HG03139 (cell line): ENCODE measurements at regions not wholly inside any gene's neighbourhood (a gene's known extent, or its start where the extent isn't known, plus 50 kb on each side); places are given as distances from the start of the nearest gene placed in this dataset.
"Not testable (repeated sequence)": the region's sequence is repeated elsewhere in the genome, so short reads cannot be mapped to it uniquely, and the experiment has no call there.

Source experiments
- ATAC-seq: cut with Tn5 transposase; IDR thresholded peaks from one replicate; pipeline ENCODE4 v1.9.1; 2021; ENCODE audit not compliant: unreplicated experiment

DNA sequence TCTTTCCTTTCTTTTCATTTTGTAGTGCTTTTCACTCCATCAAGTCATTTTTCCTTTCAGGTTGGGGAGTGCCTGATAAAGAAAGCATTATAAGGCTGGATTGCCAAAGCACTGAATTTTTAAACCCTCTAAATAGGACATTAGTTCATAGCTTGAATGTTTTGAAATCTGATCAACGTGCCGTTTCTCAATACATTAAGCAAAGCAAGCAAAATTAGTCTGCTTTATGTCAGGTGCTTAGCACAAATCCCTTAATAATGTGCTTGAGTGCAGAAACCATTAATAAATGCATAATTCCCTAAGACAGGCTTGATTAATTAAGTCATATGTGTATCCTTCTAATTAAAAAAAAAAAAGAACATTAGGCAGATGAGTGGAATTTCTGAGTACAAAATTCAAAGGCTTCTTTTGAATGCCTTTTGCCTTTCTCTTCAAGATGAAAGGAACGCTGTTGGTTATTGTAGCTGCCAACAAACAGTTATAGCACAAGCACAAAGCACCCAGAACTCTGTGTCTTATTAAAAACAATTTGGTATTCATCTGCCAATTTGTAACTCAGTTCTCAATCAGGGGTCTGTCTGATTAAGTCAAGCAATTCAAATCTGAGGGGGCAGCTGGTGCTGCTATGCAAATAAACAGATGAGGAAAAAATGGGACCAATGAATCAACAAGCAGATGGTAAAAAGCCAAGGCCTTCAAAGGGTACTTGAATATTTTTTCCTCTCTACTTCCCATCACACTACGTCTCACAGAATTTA, 233.7 kb downstream of the TLE1 start:
- no peak for ATAC-seq

DNA sequence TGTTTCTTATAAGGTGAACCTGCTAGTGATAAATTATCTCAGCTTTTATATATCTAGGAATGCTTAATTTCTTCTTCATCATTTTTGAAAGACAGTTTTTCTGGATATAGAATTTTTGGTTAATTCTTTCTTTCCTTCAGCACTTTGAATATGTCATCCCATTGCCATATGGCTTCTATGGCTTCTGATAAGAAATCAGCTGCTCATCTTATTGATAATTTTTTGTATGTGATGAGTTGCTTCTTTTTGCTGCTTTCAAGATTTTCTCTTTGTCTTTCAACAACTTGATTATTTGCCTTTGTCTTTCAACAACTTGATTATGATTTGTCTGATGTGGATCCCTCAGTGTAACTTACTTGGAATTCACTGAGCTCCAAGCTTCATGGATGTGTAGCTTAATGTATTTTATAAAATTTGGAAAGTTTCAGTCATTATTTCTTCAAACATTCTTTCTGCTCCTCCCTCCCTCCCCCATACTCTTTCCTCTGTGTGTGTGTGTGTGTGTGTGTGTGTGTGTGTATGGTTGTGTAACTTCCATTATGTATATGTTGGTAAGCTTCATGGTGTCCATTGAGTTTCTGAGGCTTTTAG, 243.9 kb downstream of the TLE1 start:
- ATAC-seq = no peak

DNA sequence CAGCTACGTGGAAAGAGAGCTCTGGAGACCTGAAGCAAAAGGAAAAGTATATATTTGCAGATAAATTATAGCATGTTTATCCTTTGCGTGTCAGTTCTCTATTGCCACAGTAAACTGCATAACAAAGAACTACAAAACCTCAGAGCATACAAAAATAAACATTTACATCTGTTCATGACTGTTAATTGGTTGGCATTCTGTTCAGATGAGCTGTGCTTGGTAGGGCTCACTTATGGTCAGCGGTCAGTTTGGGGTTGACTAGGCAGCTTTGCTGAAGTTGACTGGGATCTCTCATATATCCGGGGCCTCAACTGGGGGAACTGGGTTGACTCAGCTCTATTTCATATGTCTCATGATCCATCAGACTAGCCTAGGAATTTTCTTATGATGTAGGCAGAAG, 257.7 kb downstream of the TLE1 start:
- no peak for ATAC-seq

DNA sequence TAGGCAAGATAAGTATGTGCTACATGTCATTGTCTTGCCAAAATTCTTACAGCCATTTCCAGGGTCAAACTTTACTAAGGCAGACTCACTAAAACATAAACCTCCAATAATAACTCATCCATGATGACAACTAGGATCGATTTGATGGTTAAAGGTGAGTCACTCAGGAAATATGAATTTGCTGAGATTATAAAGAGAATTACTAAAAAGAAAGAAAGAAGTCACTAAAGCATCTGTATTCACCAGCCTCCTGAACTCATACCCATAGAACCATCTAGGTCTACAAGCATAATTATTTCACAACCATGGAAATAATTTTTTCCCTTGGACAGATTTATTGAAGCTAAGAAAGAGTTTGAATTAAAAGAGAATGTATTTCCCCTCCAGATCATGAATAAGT, 258.6 kb downstream of the TLE1 start:
- no peak for ATAC-seq

DNA sequence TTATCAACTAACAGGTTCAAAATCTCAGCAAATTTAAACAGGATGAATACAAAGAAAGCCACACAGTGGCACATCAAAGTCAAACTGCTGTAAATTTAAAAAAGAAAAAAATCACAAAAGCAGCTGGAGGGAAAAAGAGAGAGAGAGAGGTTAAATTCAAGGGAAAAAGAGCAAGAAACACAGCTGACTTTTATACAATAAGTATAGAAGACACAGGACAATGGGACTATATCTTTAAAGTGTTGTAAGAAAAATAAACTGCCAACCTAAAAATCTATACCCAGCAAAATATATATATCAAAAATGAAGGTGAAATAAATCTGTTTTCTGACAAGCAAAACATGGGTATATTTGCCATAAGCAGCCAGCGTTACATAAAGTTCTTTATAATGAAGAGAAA, 261.5 kb downstream of the TLE1 start:
- ATAC-seq = no peak

DNA sequence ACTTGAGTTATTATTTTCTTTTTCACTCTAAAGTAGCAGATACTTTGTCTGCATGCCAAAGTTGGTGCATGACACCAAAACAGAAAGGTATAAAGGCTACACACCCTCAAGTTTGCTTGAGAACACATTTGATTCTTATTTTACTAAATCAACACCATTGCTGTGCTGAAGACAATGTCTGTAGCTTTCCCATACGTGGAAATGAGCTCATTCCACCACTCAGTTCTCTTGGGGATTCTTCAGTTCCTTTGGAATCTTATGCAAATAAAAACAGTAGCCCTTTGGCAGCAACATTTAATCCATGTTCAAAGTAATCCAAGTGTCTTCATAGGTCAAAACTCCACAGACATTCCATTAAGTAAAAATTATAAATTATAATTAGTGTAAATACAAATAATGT, 264.9 kb downstream of the TLE1 start:
- no peak for ATAC-seq

DNA sequence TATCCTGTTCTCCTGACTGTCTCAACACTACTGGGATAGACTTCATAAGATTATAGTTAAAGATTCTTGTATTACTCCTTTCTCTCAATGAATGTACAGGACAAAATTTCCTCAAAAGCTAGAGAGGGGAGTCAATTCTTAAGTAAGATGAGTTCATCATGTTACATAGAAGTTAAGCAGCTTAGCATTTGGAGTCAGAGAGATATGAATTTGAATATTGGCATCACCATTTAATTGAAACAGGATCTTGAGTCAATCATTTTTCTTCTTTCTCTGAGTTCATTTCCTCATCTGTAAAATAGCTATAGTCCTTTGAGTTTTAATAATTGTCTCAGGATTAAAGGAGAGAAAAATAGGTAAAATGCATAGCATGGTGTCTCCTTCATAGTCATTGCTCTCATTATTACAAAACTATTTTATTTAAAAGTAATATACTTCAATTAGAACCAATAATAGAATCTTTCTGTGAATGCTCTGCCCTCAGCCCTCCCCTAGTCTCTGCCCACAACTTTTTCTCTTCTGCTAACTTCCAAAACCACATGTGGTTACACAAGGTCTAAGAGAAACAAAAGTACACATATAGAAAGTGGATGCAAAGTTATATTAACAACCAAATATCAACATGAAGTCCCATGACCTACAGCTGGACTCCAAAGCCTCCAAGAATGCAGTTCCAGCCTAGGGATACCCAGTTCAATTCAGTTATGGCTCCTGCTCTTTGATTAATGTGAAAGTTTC, 265.6 kb downstream of the TLE1 start:
- ATAC-seq = no peak

DNA sequence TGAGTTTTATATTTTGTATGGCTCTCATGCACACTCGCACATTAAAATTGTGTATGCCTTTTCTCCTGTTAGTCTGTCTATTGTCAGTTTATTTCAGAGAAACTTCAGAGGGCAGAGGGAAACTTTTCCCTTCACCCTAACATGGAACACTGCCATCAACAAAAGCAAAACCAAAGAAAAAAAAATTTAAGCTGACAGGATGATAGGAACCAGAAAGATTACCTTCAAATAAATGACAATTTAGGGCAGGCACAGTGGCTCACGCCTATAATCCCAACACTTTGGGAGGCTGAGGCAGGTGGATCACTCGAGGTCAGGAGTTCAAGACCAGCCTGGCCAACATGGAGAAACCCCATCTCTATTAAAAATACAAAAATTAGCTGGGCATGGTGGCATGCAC, 268.3 kb downstream of the TLE1 start:
- not testable (repeated sequence) for ATAC-seq

DNA sequence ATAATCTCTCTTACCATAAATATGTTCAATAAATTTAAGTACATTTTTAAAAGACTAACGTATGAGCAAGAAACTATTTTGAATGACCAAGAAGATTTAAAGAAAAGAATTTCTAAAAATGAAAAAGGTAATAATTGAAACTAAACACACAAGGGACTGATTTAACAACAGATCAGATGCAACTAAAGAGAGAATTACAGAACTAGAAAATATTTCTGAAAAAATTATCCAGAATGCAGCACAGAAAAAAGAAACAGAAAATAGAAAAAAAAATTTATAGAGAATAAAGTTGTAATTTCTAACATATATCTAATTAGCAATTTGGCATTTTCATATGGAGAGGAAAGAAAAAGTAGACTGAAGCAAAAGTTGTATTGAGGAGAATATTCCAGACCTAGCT, 269.3 kb downstream of the TLE1 start:
- no peak for ATAC-seq

DNA sequence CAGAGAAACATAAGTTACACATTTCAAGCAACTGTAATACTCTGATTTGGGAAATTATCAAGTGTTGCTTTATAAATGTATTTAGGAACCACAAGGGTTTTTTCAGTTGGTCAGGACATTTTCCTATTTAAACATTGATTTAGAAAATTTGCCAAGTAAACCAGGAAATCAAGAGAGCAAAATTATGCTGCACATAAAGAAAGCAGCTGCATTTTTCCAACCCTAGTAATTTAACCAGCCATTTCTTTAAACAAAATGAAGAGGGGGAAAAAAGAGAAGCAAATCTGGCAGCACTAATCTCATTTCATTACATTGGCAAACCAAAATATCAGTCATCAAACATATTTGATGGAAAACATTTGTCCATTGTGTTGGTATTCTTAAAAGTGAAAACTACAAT, 271.4 kb downstream of the TLE1 start:
- no peak for ATAC-seq

DNA sequence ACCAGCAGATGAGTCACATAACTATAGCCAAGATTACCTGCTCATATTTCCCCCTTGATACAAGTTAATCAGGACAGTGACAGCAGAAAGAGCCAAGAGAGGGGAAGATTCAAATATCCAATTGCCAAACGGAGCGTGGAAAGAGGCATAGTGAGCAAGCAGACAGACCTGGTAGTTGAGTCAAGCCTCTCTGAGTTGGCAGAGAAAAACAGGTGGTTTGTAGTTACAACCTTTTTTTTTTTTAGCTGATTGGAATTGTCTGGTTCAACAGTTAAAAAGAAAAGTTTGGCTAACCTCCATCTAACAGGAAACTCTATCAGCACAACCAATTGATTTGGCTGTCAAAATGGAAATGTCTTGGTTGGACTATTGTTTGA, 272.1 kb downstream of the TLE1 start:
- no peak for ATAC-seq

DNA sequence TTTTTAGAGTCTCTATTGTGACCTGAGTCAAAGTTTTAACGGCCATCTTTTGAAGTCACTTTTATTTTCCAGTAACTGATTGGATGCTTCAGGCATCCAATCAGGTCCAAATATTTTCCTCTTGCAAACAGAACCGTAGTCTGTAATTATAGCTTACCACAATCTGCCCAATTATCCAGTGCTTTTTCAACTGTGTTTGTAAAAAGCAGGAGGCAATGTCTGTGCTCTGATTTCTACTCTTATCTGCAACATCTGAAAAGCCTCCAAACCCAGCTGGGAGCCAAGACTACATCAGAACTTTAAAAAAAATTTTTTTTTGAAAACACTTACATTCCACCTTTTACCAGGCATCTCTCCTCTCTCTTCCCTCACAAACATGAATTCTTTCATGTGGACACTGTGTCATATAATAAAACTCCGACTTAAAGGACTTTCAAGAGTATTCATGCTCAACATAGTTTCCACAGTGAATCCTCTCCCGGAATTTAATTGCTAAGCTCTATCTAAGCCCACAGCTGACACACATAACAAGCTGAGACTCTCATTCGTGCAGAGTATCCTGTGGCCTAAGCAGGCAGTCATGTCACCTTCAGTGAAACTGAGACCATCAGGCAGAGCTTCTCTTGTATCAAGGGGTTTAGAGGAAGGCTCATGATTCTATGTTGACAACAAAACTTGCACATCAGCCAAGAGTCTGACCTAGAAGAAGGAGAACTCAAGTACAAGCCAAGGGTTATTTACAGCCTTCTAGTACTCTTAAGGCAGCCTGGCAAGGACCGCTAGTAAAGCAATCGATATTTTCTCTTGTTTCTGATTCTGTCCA, 272.7 kb downstream of the TLE1 start:
- ATAC-seq = no peak

DNA sequence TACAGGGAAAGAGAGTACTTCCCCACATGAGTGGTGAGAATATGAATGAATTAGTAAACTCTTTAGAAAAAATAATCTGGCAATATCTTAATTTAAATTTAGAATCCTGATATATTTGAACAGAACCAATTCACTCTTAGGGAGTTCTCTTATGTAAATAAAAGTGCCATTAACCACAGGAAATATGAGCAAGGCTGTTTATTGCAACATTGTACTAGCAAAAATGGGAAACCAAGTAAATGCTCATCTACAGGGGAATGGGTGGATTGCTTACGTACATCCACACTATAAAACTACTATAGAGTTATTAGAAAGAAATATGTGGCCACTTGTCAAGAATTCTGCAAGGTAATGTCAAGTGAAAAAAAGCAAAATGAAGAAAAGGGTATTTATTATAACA, 274.5 kb downstream of the TLE1 start:
- no peak for ATAC-seq

DNA sequence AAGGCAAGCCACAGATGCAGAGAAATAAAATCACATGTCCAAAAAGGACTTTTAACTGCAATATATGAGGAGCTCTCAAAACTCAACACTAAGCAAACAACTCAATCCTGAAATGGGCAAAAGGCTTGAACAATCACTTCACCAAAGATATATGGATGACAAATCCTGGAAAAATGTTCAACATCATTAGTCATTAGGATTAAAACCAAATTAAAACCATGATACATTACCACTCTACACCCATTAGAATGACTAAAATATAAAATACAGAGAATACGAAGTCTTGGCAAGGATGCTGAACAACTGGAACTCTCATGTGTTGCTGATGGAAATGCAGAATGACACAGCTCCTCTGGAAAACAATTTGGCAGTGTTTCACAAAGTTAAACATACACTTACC, 277.4 kb downstream of the TLE1 start:
- no peak for ATAC-seq

DNA sequence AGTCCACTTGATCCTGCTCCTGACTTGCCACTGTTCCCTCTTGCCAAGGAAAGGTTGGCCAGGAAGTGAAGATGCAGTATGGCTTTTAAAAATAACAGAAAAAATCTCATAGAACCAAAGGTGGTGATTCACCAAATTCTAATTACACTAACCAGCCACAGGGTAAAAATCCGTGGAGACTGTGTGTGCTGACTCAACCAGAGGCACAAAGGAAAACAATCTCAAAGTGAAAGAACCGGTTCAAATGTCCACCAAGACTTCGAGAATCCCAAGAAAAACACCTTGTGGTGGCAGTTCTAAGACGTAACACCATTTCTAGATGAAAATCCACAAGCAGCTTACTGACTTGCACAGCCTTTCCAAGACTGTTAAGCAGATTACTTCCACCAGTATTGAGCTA, 279.1 kb downstream of the TLE1 start:
- ATAC-seq = no peak

DNA sequence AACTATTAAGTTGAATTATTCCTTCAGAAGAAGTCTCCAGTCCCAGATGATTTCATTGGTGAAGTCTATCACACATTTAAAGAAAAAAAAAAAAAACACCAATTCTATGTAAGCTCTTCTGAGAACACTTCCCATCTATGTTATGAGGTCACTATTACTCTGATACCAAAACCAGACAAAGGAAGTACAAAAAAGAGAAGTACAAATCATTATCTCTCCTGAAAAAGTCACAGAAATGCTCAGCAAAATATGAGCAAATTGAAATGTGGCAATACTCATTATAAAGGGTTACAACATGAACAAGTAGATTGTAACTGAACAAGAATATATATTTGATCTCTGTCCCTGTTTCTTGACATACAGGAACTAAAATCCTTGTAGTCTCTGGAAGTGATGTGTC, 280.4 kb downstream of the TLE1 start:
- ATAC-seq = no peak

DNA sequence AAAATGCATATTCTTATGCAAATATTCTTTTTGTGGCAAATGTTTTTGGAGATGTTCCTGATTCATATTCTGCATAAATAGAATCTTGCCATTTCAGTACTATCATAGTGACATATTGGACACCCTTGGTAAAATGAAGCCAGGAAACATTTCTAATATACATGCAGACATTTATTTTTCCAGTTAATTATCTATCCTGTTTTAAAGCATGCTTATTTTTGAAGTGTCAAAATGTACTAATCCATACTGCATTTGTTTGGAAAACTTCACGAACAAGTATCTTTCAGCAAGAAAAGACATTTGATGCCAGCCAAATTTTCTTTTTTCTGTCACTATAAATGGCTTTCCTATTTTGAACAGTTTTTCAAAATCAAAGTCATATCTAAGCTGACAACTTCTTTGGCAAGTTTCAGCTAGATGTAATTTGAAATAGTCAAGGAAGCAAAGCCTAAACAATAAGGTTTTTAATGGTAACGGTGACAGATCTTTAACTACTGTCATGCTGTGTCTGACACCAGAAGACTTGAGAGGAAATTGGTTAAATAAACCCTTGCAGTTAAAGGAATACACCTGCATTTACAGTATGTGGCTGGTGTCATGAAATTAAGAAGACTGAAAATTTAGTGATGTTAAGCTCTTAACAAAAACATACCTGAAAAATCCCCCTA, 284.3 kb downstream of the TLE1 start:
- no peak for ATAC-seq

DNA sequence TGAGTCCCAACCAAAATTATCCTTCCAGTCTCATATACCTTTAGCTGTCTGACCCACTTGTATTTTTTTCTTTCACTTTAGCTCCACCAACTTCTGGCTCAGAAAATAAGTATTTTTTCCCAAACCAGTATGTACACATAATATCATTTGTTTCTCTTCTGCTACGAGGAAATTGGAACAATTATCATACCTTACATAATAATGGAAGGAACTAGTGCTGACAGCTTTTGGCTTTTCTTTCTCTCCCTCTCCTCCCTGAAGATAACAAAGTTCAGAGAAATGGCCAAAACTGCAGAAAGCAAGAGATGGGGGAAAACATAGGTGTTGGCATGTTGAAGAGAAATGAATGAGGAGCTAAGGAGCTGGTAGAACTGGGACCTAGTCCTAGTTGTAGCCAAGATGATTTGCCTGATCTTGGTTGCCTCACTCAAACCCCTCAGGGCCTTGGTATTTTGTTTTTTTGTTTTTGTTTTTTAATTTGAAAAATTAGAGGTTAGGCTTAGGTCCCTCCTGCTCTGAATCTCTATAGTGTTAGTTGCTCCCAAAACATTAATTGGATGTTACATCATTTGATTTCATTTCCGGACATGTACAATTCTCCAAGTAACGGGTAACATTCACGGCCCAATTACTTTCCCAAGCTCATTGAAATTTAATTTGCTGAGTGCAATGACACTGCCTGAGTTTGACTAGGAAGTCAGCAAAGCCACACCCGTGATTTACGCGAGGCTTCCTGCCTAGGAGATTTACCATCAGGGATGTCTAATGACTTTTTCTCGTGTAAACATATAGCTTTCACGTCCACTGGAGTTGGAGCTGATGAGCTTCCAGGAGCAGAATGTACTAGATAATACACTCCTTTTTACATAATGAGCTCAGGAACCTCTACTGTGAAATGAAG, 291.6 kb downstream of the TLE1 start:
- ATAC-seq = no peak

DNA sequence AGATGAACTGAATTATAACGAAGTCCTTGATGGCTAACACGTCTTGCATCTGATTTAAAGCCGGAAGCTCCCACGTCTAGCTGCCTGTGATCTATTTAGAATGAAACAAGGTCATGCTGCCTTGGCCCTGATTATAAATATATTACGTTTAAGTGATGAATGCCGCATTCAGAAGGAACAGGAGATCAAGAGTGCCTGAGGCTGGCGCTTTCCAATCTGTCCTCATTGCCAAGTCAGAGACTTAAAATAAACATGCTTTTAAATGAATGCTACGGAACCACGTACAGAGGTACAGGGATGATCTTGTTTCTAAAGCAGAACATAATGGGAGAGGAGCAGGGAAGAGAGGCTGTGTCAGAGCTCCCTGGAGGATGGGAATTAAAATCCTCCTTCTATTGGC, 292.8 kb downstream of the TLE1 start:
- ATAC-seq = no peak

DNA sequence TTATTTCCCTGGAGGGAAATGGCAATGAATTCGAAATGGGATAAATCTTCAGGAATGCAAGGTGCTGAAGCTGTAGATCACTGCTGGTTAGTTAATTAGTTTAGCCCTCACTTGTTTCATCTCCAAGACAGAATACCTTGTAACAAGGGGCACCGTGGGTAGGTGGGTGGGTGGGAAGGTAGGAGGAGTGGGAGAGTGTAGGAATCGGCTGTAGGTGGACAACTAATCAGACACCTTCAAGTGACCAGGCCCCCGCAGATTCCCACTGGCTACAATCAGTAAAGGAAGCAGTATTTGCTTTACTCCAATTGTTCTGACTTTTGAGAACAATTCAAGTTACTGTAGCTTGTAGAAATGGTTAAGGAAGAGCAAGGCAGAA, 293.7 kb downstream of the TLE1 start:
- no peak for ATAC-seq
